ENCODE measurements at regions not wholly inside any gene's neighbourhood (a gene's known extent, or its start where the extent isn't known, plus 50 kb on each side); places are given as distances from the start of the nearest gene placed in this dataset.

- H3K4me3 Mint-ChIP-seq: no peak overlapping the region
- no peaks in the 10 kb centered on the region for H3K9me3 Mint-ChIP-seq
- peak overlapping the region; percentile 41 for H3K27ac Mint-ChIP-seq
- H3K27me3 Mint-ChIP-seq (ENCODE audit: low read depth): no peaks in the 10 kb centered on the region
- DNase-seq (ENCODE audit: low spot score in 2 of 2, unreplicated experiment in 2 of 2): no peak
- no peak for TF ChIP-seq CTCF (IDR thresholded peaks at IDR 0.05; ENCODE audit: unreplicated experiment)
- H3K4me1 Mint-ChIP-seq: peaks cover 31% of the 10 kb centered on the region
- H3K36me3 Mint-ChIP-seq: no peaks in the 10 kb centered on the region
Measured at GRCh38 chr2:120878970-120879369, 143.3 kb downstream of the GLI2 start.

- H3K27ac Mint-ChIP-seq: peak overlapping the region; percentile 30
- no peak for TF ChIP-seq CTCF (IDR thresholded peaks at IDR 0.05; ENCODE audit: unreplicated experiment)
- H3K4me3 Mint-ChIP-seq: no peak overlapping the region
- H3K4me1 Mint-ChIP-seq: peaks cover 26% of the 10 kb centered on the region
- no peaks in the 10 kb centered on the region for H3K27me3 Mint-ChIP-seq (ENCODE audit: low read depth)
- no peak for DNase-seq (ENCODE audit: low spot score in 2 of 2, unreplicated experiment in 2 of 2)
- no peaks in the 10 kb centered on the region for H3K36me3 Mint-ChIP-seq
- no peaks in the 10 kb centered on the region for H3K9me3 Mint-ChIP-seq
Measured at GRCh38 chr2:120879431-120880295, 144.0 kb downstream of the GLI2 start.

- no peaks in the 10 kb centered on the region for H3K27me3 Mint-ChIP-seq (ENCODE audit: low read depth)
- TF ChIP-seq CTCF (IDR thresholded peaks at IDR 0.05; ENCODE audit: unreplicated experiment): no peak
- H3K27ac Mint-ChIP-seq: peak overlapping the region; percentile 35
- no peak overlapping the region for H3K4me3 Mint-ChIP-seq
- no peaks in the 10 kb centered on the region for H3K9me3 Mint-ChIP-seq
- no peaks in the 10 kb centered on the region for H3K36me3 Mint-ChIP-seq
- no peak for DNase-seq (ENCODE audit: low spot score in 2 of 2, unreplicated experiment in 2 of 2)
- H3K4me1 Mint-ChIP-seq: peaks cover 30% of the 10 kb centered on the region
Measured at GRCh38 chr2:120880381-120880780, 144.7 kb downstream of the GLI2 start.

GRCh38 chr2:120881981-120882788 is 146.5 kb downstream of the GLI2 start:
- no peak for DNase-seq (ENCODE audit: low spot score in 2 of 2, unreplicated experiment in 2 of 2)
- peaks cover 42% of the 10 kb centered on the region for H3K4me1 Mint-ChIP-seq
- H3K4me3 Mint-ChIP-seq: no peak overlapping the region
- H3K9me3 Mint-ChIP-seq: no peaks in the 10 kb centered on the region
- H3K27ac Mint-ChIP-seq: no peak overlapping the region
- no peaks in the 10 kb centered on the region for H3K36me3 Mint-ChIP-seq
- H3K27me3 Mint-ChIP-seq (ENCODE audit: low read depth): no peaks in the 10 kb centered on the region
- TF ChIP-seq CTCF (IDR thresholded peaks at IDR 0.05; ENCODE audit: unreplicated experiment): no peak

- no peak for DNase-seq (ENCODE audit: low spot score in 2 of 2, unreplicated experiment in 2 of 2)
- Mint-ChIP-seq H3K9me3 (no peaks in the 10 kb centered on the region), H3K4me3 (no peak overlapping the region), H3K36me3 (no peaks in the 10 kb centered on the region), H3K27me3 (ENCODE audit: low read depth) (no peaks in the 10 kb centered on the region), H3K27ac (no peak overlapping the region), H3K4me1 (peaks cover 47% of the 10 kb centered on the region)
- no peak for TF ChIP-seq CTCF (IDR thresholded peaks at IDR 0.05; ENCODE audit: unreplicated experiment)
Measured at GRCh38 chr2:120883607-120884440, 148.2 kb downstream of the GLI2 start.
